DMS53 (cell line): ENCODE measurements at regions not wholly inside any gene's neighbourhood (a gene's known extent, or its start where the extent isn't known, plus 50 kb on each side); places are given as distances from the start of the nearest gene placed in this dataset.

Experiments used
- DNase-seq: peaks from one replicate; lab custom pipeline; 2025; lab: John Stamatoyannopoulos, UW

- peak; percentile 43 for DNase-seq
Observed at GRCh38 chr6:23308166-23308565, 738.8 kb downstream of the HDGFL1 start.

- DNase-seq, result no peak
Observed at GRCh38 chr6:23311211-23311610, 741.8 kb downstream of the HDGFL1 start.

- peak; percentile 71 for DNase-seq
Observed at GRCh38 chr6:23316131-23316530, 746.8 kb downstream of the HDGFL1 start.

DNA sequence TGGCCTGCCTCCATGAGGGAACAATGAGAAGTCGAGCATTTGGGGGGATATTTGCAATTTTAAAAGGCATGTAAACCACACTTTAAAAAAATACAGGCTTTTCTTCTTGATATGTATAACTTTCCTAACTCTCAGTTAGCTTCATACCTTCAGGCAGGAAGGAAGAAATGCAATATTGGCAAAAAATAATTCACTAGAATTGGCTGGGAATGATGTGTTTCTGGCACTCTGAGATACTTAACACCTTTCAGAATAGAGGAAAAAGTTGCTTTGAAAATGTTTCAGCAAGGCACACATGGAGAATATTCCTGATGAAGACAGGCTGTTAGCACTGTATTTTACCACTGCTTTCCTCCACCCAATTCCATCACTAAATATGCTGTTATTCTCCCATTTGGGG is 747.6 kb downstream of the HDGFL1 start:
- no peak for DNase-seq

DNA sequence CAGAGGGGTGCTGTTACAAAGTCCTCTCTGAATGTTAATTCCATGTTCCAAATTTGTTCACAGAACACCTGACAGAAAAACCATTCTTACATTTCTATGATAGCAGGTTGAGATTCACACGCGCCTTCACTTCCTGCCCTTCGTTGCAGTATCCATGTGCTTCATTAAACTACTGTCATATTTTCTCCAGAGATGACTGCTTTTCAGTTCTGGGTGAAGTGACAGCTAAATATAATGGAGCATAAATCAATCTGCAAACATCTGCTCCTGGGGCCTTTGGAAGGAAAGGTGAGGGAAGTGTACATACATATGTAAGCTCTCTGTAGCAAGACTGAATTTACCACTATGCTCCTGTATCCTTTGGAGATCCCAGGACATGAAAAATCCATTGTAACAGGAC is 750.2 kb downstream of the HDGFL1 start:
- no peak for DNase-seq

DNA sequence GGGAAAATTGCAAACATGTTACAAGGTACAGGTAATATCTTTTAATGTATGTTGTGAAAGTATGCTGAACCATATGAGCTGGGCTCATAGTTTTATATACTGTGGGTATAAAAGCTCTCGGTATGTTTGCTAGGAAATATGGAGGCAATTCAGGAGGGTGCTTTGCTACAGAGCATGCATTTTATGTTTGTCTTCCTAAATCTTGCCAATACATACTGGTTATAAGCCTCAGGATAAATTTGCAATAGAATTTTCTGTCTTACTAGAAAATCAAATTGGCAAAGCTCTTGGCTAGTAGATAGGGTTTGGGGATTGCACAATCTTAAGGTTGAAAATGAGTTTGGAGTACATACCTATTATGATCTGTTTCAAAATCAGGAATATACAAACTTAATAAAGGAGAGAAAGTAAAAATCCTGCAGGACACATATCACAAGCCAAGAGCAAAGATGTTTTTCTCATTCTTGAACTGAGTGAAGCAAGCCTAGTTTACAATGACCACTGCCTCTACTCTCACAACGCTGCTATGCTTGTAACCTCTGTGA is 751.2 kb downstream of the HDGFL1 start:
- DNase-seq, result no peak

DNA sequence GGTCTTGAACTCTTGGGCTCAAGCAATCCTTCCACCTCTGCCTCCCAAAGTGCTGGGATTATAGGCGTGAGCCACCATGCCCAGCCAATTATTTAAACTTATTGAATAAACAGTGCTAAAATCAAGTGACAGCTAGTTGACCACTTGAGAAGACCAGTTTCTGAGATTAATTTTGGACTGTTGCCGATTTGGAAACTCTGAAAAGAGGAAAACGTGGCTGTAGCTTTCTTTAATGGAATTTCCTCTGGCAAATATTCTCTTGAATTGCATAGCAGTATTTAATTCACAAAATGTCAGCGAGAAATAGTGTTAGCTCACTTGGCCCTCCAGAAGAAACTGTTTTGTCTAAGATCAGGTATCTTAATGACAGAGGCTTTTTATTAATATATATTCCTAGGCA is 754.5 kb downstream of the HDGFL1 start:
- no peak for DNase-seq

GRCh38 chr6:23325065-23325464 is 755.7 kb downstream of the HDGFL1 start:
- DNase-seq, result no peak

- DNase-seq, result no peak
Observed at GRCh38 chr6:23327621-23328020, 758.3 kb downstream of the HDGFL1 start.

DNA sequence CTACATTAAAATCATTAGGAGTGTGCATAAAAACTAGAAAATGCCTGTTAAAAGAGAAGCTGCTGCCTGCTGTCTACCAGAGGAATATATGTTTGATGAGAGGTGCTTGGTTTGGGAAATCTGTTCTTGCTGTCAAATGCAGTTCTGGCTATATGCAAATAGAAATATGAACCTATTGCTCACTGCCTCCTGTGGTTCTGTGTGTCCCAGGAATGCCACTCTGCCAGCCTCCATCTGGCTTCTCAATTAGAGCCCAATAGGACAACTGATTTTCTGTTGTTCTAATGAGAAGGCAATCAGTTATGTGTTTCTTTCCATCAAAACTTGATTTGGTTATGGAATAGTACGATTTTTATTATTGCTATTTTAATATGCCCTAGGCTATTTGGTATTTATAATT is 759.7 kb downstream of the HDGFL1 start:
- DNase-seq, result no peak

GRCh38 chr6:23330632-23331031 is 761.3 kb downstream of the HDGFL1 start:
- no peak for DNase-seq

DNA sequence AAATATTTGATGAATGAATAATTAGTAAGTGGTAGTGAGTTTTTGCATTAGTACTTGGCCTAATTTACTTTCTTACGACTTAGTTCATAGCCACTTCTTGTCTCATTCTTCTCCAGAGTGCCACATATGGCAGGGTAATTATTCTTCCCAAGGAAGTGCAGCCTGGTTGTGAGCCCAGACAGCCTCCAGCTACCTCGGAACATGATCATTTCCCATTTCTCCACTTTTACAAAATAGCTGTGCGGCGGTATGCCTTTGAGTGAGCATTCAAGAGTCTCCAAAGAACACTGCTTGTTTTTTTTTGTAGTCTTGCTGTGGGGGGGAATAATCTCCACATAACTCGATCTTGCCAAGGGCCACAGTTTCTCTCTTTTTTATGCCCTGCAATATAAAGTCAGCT is 765.0 kb downstream of the HDGFL1 start:
- DNase-seq, result no peak

DNA sequence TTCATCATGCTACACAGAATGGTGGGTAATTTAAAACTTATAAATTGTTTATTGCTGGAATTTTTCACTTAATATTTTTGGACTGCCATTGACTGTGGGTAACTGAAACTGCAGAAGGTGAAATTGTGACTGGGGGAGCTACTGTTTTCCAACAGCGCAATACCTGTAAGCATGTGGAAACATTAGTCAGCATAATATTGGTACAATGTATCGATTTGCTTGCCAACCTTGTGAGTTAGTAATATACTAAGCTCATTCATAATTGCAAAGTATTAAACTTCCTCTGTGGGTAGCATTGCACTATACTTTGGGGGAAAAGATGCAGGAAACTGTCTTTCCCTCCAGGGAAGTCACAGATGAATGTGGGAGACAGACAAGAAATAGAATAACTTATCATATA is 766.5 kb downstream of the HDGFL1 start:
- DNase-seq, result no peak

DNA sequence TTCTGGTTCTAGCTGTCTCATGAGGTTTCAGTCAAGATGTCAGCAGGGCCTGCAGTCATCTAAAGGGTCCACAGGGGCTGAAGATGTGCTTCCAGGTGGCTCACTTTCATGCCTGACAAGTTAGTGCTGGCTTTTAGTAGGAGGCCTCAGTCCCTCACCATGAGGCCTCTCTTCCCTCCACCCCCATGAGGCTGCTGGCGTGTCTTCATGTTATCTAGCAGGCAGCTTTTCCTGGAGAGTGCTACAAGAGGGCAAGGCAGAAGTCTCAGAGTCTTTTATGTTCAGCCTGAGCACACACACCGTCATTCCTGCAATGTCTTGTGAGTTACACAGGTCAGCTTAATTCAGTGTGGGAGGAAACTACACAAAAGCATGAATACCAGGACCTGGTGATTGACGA is 769.9 kb downstream of the HDGFL1 start:
- no peak for DNase-seq

DNA sequence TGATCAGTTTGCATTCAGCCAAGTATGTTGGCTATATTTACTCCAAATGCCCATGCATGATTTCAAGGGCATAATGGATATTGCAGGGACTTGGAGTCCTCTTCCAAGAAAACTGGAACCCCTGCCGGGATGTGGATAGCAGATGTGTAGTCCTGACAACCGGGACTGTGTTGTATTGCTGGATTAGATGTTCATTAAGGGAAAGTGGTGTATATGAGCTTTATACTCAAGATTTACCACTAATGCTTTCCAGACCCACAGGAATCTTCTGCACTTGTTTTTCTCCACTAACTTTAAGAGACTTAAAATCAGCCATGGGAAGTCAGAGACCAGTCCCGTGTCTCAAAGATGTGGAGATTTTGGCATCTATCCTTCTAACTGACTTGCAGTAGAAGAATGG is 770.9 kb downstream of the HDGFL1 start:
- DNase-seq, result no peak

GRCh38 chr6:23343610-23344306 is 774.4 kb downstream of the HDGFL1 start:
- DNase-seq, result no peak

DNA sequence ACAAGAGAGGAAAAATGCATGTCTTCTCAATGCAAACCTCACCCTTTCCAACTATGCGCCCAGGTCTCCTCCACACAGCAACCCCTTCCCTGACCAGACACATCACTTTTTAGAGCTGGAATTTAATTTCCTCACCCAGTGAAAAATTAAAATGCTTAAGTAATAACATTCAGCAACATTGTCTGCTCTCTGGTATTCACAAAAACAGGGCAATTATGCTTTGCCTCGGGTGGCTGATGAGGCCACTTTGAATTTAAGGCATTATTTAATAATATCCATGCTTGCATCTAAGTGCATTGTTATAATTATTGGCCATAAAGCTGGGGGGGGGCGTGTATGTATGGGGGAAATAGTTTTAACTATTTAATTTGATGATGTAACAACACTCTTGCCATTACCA is 777.8 kb upstream of the NRSN1 start:
- no peak for DNase-seq

DNA sequence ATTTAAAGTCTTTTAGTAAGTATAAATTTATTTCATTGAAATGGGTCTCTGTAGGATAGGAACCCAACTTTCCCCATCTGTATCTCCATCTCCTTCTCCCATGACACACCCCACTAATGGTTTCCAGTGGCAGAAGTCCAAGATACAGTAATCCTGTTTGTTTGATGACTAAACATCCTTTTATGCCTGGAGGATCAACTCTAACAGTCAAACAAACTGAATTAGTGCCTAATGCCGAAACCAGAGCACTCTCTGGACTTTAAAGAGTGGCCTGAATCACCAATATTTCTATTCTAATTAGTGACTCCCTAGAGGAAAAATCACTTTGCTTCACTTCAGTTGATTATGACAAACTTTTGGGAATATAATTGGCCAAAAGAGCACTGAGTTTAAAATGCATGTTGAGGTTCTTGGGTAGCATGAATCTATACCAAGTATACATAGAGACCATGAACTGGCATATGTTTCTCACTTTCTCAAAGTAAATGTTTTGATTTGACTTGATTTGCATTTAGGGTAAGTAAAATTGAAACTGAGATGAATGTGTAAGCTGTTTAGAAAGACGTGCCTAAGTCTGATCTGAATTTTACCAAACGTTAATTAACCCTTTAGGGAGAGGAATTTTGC is 776.4 kb upstream of the NRSN1 start:
- peak; percentile 85 for DNase-seq

GRCh38 chr6:23350752-23351453 is 775.1 kb upstream of the NRSN1 start:
- DNase-seq, result peak; percentile 41

DNA sequence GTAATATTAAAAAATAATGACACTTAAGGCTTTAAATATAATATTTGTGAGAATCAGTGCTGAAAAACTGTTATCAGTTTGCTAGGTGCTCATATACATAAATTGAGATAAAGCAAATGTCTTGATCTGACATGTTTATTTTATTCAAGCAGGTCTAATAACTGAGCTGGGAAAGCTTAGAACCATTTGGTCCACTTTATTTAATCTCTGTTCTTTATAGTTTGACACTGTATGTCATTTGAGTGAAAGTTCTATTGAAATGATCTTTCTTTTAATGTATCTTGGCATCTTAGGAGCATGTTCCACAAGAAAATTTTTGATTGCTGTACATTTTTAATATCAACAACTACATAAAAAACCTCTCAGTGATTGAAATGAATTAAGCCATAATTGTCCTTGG is 772.0 kb upstream of the NRSN1 start:
- no peak for DNase-seq

- DNase-seq, result no peak
Observed at GRCh38 chr6:23357185-23357766, 768.7 kb upstream of the NRSN1 start.

- DNase-seq, result no peak
Observed at GRCh38 chr6:23365732-23366131, 760.3 kb upstream of the NRSN1 start.

DNA sequence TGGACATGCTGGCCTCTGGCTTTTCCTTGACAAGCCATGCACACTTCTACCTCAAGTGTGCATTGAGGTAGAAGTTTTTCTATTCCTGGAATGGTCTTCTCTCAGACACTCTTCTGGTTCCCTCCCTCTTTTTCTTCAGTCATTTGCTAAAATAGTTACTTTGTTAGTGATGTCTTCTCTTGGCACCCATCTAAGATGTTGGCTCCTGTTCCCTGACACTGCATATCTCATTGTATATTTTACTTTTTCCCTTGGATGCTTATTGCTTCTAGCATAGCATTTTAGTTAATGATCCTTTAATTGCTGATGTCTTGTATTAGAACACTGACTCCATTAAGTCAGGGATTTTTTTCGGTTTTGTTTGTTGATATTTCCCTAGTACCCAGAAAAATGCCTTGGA is 758.7 kb upstream of the NRSN1 start:
- no peak for DNase-seq
